CD4-positive, alpha-beta T cell treated with Interferon gamma for 1 hour (primary cell): ENCODE measurements at regions not wholly inside any gene's neighbourhood (a gene's known extent, or its start where the extent isn't known, plus 50 kb on each side); places are given as distances from the start of the nearest gene placed in this dataset.

Experiments used
- DNase-seq: peaks from one replicate; pipeline ENCODE4 v3.0.0-alpha.2; 2020

DNA sequence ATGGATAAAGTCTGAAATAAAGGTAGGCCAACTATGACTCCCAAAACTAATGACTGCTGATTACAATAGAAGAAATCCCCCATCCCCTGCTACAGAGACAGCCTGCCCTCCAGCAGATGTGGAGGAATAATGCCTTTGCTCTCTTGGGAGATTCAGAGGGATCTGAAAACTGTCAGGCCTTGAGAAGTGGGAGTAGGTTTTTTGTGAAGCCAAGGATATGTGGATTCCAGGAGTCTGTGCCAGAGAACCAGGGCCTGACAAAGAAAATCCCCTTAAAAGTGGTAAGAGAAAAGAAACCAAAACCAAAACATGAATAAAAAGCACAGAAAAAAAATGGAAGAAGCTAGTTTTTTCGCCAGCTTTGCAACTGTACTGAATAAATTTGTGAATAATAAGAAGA is 397.6 kb downstream of the ZNF521 start:
- DNase-seq: no peak

DNA sequence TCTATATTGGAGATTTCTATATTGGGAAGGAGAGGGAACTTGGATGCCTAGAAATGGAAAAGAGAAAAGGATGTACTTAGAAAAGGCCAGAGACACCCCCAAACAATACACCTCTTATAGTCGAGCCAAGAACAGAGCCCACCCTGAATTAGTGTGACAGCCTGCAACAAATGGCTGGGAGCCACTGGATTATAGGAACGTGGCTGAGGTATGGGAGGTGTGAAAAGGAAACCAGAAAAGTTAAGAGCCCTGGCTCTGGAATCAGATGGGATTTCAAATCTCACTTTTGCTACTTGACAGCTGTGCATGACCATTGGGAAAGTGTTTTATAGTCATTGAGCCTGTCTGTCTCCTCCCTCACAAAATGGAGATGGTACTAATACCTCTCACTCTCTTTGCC is 394.0 kb downstream of the ZNF521 start:
- DNase-seq: no peak

DNA sequence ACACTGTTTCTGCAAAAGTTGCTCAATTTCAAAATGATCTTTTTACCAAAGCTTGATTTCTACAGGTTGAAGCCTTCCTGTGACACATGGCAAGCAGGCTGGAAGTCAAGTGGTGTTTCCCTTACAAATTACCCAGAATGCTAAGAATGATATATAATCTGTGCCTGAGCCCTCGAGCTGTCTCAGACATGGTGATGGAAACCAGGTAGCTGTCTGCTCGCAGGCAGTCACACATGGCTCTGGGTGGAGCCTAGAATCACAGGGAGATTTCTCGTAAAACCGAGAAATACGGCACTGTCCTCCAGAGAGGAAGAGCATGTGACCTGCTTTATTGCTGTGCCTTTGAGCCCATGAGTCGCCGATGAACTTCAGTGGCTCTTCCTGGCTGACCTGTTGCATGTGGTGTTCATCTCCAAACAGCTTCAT is 392.9 kb downstream of the ZNF521 start:
- no peak for DNase-seq

DNA sequence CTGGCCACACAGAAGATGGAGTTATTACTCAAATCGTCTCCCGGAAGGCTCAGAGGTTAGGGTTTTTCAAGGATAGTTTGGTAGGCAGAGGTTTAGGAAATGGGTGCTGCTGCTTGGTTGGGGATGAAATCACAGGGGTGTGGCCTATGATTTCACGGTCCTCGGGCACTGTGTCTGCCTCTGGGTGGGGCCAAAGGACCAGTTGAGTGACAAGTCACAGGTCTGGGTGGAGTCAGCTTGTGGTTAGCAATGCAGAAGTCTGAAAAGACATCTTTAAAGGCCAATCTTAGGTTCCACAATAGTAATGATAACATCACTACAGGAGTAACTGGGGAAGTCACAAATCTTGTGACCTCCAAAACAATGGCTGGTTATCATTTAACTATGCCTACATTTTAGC is 387.8 kb downstream of the ZNF521 start:
- DNase-seq: peak; percentile 58

DNA sequence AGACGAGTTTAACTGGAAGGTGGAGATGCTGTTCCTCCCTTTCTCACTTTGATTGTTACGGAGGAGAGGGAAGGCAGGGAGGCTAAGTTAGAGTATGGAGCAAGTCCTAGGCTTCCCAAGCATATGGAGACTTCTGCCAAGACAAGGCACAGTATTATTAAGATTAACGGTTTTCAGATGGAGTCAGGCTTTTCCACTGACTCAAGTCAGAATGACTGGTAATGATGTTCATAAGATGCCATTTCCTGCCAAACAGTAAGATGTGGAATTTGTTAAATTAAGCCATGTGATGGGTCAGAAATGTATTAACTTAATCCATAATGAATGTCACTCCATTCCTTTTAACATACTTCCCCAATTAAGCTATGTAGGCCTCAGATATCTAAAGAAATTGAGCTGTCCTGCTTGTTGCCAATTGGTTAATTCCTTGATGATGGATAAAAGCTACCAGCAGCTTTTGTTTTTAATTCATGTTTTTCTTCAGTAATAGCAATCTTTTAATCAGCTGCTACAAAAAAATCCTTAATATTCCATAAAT is 383.7 kb downstream of the ZNF521 start:
- DNase-seq: no peak

DNA sequence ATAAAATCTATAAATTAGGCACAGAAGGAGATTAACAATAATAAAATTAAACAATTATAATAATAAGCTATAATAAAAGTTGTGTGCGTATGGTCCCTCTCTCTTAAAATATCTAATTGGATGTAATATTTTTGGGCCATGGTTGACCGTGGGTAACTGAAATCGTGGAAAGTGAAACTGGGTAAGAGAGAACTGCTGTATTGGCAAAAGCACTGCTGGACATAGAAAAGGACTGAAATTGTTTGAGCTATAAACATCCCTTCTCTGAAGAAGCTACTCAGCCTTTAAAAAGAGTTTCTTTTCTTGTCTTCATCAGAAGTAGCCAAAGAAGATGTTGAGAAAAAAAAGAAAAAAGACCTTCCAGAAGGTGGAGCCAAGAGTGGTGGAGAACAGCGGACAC is 379.4 kb downstream of the ZNF521 start:
- DNase-seq: no peak

DNA sequence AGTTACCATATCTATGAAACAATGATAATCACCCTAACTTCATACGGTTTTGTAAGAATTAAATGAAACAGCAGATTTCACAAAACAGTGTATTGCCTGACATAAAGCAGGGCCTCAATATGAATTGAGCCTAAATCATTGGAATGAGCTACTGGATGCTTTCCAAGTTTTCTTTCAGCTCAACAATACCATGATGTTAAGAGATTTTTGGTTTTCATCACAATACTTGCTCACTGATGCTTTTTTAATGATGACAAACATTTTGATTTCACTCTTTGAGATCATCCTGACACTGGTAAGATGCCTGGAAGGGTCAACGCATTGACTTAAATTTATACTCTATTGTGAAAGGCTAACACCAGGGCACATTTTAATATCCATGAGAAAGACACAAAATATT is 377.5 kb downstream of the ZNF521 start:
- no peak for DNase-seq

DNA sequence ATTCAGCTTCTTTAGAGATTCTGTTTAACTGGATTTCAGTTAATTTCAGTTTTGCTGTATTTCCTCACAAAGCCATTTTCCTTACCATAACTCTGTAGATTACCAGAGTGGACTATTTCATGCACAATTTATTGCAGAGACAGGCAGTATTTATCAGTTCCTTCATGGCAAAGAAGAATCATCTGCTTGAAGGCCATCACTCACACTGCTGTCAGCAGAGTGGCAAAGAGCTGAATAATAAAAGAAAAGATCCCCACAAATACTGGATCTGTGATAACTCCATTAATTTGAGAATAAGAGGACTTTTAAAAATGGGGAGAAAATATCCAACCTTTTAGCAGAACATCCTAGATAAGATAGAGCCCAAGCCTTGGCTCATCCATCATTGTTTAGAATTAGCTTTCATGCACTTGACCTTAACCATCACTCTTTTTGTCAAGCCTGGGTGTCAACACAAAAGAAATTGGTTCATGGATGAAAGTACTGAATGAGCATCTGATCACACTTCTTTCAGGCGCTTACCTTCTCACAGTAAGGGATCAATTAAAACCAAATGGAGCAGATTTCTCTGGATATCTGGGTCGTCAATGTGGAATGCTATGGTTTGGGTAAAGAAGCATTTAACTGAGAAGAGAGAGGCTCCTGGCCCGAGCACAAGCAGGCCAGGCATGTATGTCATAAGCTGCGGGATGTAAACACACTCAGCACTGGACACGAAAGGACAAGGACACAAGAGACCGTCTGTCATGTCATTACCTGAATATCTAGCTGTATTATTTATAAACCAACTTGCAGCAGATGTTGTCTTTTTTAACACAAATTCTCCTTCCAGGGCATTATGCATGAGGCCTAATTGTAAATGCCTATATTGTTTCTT is 376.2 kb downstream of the ZNF521 start:
- DNase-seq: no peak

DNA sequence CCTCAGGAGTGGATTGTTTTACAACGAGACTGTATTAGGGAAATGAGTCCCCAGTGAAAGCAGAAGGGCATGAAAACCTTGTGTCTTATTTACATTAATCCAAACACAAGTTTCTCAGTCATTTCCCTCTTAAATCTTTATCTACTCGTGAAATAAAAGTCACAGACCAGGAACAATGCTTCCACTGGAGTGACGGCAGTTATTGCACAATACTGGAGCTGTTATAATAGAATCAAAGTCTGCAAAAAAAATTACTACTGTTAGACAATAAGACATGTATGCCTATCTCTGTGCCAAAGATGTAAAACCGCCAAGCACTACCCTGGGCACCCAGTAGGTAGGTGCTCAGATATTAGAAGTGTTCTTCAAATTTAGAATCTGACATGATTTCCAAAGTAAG is 375.5 kb downstream of the ZNF521 start:
- DNase-seq: no peak

DNA sequence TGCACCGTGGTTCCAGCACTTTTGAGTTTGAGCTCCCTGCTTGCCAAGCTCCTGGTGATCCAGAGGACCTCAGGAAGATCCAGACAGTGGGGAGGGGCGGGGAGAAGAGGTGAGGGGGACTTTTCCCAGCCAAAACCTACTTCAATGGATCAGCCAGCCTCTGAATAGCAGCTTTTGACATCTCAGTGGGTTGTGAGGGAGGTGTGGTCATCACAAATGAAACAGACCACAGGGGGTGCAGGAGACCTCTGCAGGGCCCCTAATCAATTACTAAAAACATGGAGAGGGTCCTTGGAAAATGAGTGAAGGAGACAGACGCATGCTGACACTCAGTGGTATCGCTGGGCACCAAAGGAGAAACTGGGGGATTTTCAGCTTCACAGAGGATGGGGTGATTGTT is 372.7 kb downstream of the ZNF521 start:
- no peak for DNase-seq

DNA sequence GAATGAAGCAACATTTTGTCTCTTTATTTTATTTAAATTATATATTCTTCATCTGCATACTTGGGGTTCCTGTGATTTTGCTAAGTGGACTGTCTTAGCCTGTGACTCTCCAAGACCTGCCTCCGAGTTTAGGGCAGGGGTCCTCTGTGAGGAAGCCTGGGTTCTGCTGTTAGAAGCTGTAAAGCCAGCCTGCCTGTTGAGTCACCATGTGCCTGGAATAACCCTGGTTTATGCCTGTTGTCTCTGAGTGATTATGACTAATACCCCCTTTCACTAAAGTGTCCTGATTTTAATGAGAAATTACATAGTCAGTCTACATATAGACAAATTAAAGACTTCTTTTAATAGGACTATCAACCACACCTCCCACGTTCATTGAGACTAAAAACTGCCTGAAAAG is 369.1 kb downstream of the ZNF521 start:
- DNase-seq: no peak

DNA sequence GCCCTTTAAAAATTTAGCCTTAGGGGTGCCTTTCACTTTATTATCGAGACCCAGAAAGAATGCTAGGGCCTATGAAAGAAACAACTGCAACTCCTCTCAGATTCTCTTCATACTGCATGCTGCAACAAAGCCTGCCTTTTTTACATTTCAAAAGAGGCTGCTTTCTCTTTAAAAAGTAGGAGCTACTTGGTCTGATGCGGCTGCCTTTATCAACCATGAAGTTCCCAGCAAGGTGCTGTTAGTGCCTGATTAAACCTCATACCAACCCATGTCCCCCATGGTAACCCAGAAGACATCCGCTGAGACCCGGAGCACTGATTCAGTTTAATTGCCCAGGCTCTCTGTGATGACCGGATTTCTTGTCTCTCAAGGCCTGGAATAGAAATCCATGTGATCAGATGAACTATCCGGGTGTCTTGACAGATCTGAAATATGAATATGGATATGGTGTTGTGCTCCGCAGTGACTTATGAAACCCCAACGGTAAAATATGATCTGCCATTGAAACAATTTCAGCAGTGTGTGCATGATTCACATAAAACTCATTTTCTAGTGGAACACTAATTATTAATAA is 368.3 kb downstream of the ZNF521 start:
- DNase-seq: no peak

DNA sequence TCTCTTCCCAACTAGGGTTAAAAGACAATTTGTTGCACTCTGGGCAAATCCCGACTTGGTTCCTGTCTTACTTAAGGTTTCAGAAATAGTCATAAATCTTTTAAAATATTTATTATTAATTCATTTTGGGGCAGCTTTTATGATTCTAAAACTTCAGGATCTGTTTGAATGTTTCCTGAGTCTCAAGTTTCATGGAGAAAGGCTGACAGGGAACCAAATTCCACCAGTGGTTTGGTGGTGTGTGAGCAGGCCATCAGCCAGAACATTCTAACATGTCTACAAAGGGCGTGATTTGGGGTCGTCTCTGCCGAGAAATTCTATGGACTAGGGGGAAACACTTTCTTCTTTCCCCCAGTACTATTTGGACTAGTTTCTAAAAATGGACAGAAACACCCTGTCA is 366.4 kb downstream of the ZNF521 start:
- no peak for DNase-seq

DNA sequence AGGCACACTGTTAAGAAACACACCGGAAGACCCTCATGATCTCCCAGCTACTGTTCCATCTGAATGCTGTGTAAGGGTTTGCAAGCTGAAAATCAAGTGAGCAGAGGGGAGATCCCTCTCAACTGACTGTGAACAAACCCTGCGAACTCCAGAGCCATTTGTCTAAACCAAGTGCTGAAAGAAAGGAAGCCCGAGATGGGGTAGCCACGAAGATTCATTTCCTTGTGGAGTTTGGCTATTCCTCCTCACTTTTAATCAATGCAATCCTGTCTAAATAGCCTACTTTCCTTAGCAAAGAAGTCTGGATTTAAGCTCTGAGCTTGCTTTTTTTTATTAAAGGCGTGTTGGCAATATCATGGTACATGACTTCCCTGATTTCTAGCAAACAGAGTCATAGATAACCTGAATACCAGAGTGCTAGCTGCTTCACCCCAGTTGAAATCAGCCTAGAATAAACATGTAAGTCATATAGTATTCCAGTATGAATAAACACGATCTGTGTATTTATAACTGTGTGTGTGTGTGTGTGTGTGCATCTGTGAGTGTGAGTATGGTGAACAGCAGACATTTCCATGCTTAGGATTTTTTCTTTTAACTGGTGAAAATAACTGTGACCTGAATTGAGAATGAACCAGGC is 365.2 kb downstream of the ZNF521 start:
- no peak for DNase-seq

DNA sequence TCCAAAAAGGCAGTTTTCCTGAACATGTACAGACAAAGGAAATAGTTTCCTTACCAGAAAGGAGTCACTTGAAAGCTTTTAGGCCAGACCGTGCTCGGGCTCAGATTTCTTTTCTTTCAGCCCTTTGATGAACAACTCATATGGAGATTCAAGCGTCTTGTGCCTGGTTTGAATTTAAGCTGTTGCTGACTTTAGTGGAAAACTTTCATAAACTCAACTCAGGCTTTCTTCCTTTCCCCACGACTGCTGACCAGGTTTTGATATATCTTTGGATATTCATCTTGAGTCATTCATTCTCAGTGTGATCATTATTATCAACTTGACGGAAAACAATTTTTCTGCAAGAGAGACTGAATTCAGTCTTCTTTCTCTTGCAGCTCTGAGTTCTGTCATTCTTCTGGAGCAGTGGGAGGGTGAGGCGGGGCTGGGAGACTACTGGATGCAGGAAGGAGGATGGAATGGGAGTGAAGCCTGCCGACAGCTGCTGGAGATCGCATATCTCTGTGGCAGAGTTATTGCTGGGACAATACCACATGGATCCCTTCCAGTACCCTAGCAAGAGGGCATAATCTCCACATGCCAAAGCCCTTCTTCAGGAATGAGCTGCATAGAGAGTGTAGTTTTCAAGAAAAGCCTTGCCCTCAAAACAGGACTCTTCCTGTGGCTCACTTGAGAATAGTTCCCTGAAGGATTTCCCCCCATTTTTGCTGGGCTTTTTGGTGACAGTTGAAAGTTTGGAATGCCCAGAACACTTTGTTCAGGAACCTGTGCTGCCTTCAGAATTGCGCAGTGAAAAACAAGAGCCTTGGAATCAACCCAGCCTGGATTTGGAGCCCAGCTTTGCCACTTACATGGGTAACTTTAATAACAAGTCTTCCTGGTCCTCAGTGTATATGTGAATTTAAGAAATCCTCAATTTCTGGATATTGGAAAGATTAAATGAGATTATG is 364.4 kb downstream of the ZNF521 start:
- no peak for DNase-seq

DNA sequence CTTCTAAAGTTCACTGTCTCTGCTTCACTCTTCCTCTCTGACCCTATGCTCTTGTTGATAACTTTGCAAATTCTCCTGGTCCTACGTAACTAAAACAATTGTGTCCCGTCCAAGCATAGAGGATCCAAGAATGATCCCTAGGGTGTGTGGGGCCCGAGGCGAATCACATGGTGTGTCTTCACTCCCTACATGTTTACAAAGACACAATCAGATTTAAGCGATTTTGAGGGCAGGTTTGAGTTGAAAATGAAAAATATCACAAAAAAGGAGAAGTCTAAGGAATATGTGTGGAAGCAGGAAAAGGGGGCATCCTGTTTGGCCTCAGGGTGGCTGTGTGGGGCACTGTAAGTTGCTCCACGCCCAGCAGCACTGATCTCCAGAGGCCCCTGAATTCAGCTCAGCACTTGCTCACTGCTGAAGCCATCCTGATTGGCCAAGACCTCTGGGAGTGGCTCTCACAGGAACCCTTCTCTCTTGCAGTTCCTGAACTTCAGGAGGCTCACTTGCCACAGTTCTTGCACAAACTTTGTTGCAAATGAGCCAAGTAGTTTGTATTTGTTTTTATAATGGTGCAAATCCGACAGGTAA is 363.6 kb downstream of the ZNF521 start:
- DNase-seq: no peak

DNA sequence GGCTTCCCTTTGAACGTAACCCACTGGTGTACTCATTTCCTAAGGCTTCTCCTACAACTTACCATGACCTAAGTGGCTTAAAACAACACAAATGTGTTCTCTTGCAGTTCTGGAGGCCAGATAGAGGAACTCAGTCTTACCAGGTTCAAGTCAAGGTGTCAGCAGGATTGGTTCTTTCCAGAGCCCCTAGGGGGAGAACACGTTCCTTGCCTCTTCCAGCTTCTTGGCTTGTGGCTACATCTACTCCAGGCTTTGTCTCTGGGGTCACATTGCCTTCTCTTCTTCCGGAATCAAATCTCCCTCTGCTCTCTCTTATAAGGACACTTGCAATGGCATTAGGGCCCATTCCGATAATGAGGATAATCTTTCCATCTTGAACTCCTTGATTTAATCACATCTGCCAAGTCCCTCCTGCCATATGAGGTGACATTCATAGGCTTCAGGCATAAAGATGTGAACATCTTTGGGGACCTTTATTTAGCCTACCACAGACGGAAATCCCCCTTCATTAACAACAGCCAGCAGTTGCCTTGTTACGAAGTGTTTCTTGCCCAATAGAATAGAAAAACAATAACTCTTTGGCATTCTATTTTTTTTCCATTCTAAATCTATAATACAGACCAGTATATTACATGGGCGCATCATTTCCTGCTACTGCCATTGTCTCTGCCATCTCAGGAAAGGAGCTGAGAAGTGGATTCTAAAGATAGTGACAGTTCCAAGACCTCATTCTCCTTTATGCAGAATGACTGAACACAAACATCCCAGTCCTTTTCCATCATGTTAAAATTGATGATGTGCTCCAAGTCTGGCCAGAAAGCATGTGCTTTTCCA is 362.0 kb downstream of the ZNF521 start:
- DNase-seq: no peak

DNA sequence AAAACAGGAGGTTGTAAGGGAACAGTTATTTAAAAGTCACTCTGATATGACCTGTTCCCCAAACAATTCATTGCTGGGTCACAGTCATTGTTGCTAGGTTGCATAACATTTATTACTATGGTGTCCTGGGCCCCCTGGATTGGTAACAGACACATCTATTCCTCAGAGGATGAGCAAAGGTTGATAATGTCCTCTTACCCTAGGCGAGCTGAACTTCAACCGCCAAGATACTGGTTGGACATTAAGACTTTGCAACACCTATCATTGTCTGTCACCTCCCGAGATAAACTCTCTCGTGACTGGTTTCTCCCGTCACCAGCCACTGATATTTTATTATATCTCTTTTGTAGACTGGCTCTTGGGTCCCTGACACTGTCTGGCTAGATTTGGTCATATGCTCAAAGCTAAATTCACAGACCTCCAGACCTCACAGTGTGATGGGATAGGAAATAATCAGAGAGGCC is 361.3 kb downstream of the ZNF521 start:
- no peak for DNase-seq

DNA sequence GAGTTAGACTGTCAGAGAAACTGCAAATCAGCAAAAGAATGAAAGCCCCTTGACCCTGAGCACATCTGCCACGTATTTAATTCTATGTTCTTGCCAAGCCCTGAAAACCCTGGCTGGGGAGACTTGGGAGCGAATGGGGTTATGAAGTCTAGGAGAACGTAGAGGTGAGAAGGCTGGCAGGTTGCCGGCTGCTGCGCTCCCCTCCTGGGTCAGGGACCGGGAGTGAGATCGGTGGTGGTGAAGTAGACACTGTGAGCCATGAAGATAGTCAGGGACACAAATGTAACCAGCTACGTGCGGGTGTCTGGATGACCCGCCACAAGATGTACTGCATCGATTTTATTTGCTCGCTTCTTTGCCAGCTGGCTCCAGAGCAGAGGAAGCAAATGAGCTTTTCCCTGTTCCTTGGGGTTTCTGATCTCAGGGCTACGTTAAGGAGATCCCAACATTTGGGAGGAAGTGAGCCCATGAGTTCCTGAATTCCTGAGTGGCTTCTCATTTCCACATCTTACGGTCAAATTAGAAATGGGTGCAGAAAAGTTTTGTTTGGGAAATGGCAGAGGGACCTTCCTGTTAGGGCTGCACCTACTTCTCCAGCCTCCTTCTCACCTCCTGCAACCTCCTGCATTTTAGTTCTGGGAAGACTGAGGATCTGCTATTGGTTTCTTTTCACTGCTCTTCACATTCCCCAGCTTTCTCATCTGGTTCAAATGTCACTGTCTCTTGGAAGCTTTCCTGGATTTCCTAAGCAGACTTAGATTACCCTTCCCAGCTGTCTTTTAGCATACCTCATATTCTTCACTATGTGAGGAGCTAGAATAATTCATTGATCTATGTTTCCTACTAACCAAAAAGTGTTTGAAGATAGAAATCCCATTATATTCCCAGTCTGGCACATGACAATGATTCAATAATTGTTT is 360.6 kb downstream of the ZNF521 start:
- no peak for DNase-seq

DNA sequence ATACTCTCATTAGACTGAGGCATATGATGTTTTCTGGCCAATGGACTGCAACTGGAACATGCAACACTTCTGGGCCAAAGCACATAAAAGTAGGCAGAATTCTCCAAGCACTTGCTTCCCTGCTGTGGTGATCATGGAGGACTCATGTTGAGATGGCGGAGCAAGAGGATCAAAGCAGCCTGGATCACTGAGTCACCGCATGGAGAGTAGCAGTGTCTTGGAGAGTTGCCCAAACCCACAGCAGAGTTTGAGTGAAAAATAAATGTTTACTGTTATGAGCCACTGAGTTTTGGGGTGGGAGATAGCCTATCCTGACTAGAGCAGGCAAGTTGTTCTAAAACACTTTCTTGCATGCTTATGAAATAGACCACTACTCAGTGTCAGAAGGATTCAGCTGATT is 359.5 kb downstream of the ZNF521 start:
- no peak for DNase-seq
